ENCODE measurements at regions not wholly inside any gene's neighbourhood (a gene's known extent, or its start where the extent isn't known, plus 50 kb on each side); places are given as distances from the start of the nearest gene placed in this dataset.

DNA sequence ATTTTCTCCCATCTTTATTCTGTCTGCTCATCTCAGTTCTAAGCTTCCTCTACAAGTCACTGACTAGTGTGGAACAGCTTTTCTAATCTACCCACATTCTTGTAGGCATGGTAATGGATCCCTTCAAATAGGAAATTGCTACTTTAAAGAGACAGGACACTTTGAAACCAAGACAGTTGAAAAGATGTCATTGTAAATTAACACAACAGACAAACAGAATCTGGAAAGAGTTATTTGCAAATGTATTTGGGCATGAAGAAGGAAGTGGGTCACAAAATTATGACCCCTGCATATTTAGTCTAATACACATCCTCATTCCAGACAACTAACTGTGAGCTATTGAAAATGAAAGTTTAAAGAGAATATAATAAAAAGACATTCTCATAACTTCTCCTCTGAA, 298.2 kb upstream of the MARCKS start:
- no peaks in the 10 kb centered on the region for H3K27me3 ChIP-seq (ENCODE audit: control insufficient read depth in 2 of 2, insufficient read depth in 1 of 2, low read length in 1 of 2)
- H3K36me3 ChIP-seq (ENCODE audit: control insufficient read depth in 2 of 2, insufficient read depth in 2 of 2, low read length in 1 of 2), result no peaks in the 10 kb centered on the region
- H3K4me3 ChIP-seq (ENCODE audit: low read length in 2 of 2), result no peak overlapping the region
- no peaks in the 10 kb centered on the region for H3K9me3 ChIP-seq (ENCODE audit: control insufficient read depth in 2 of 2, insufficient read depth in 1 of 2, low read length in 1 of 2)
- H3K4me1 ChIP-seq (ENCODE audit: control insufficient read depth in 2 of 2, insufficient read depth in 2 of 2, low read length in 2 of 2), result no peaks in the 10 kb centered on the region
- no peak for DNase-seq (ENCODE audit: low read depth in 6 of 9, low spot score in 9 of 9)
- no peak overlapping the region for H3K27ac ChIP-seq (ENCODE audit: low read depth in 1 of 2, low read length in 1 of 2)

DNA sequence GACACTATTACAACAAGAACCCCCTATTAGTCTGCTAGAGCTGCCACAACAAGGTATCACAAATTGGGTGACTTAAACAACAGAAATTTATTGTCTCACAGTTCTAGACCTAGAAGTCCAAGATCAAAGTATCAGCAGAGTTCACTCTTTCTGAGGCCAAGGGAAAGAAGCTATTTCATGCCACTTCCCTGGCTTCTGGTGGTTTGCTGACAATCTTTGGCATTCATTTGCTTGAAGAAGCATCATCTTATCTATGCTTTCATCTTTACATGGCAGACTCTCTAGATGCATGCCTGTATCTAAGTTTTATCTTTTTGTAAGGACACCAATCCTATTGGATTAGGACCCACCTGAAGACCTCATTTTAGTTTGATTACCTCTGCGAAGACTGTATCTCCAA, 296.8 kb upstream of the MARCKS start:
- Histone ChIP-seq H3K4me3 (ENCODE audit: low read length in 2 of 2) (no peak overlapping the region), H3K27ac (ENCODE audit: low read depth in 1 of 2, low read length in 1 of 2) (no peak overlapping the region), H3K4me1 (ENCODE audit: control insufficient read depth in 2 of 2, insufficient read depth in 2 of 2, low read length in 2 of 2) (peaks cover 0 to 8% of the 10 kb centered on the region in 2 donors), H3K27me3 (ENCODE audit: control insufficient read depth in 2 of 2, insufficient read depth in 1 of 2, low read length in 1 of 2) (no peaks in the 10 kb centered on the region), H3K36me3 (ENCODE audit: control insufficient read depth in 2 of 2, insufficient read depth in 2 of 2, low read length in 1 of 2) (no peaks in the 10 kb centered on the region), H3K9me3 (ENCODE audit: control insufficient read depth in 2 of 2, insufficient read depth in 1 of 2, low read length in 1 of 2) (no peaks in the 10 kb centered on the region)
- no peak for DNase-seq (ENCODE audit: low read depth in 6 of 9, low spot score in 9 of 9)
- 97% methylated on average over 1 of the region's 1 CpG for WGBS

DNA sequence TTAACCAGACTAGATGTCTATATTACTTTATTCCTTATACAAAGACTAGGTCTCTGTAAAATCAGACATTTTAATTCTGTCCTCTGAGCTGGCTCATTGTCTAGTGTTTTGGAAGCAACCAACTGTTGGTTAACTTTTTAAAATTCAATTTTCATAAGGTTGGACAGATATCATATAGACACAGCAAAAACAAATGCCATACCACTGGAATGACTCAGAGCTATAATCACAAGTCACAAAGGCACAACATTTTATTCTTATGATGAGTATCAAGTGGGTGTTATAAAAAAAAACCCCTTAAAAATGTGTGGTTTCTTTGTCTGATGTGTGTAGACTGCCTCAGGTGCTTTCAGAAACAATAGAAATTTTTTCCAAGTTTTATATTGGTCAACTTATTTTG, 296.2 kb upstream of the MARCKS start:
- H3K27ac ChIP-seq (ENCODE audit: low read depth in 1 of 2, low read length in 1 of 2), result no peak overlapping the region
- no peaks in the 10 kb centered on the region for H3K36me3 ChIP-seq (ENCODE audit: control insufficient read depth in 2 of 2, insufficient read depth in 2 of 2, low read length in 1 of 2)
- peaks cover 0 to 8% of the 10 kb centered on the region in 2 donors for H3K4me1 ChIP-seq (ENCODE audit: control insufficient read depth in 2 of 2, insufficient read depth in 2 of 2, low read length in 2 of 2)
- H3K9me3 ChIP-seq (ENCODE audit: control insufficient read depth in 2 of 2, insufficient read depth in 1 of 2, low read length in 1 of 2), result no peaks in the 10 kb centered on the region
- DNase-seq (ENCODE audit: low read depth in 6 of 9, low spot score in 9 of 9), result no peak
- H3K4me3 ChIP-seq (ENCODE audit: low read length in 2 of 2), result no peak overlapping the region
- no peaks in the 10 kb centered on the region for H3K27me3 ChIP-seq (ENCODE audit: control insufficient read depth in 2 of 2, insufficient read depth in 1 of 2, low read length in 1 of 2)

DNA sequence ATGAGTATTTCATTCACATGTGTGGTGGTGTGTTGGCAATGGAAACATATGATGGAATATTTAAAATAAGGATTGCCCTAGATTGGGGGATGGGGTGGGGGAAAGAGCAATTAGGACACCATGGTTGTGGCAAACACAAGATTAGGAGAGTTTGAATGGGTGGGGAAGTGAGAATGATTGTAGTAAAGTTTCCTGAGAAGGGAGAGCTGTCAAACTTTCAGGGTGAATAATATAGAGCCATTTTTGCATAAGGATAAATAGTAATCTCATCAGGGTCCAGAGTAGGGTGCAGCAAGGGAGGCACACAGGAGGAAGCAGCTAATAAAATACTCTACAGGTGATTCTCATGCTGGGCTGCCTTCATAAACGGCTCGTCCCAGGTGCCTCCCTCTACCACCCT, 294.9 kb upstream of the MARCKS start:
- Histone ChIP-seq H3K4me3 (ENCODE audit: low read length in 2 of 2) (no peak overlapping the region), H3K36me3 (ENCODE audit: control insufficient read depth in 2 of 2, insufficient read depth in 2 of 2, low read length in 1 of 2) (no peaks in the 10 kb centered on the region), H3K9me3 (ENCODE audit: control insufficient read depth in 2 of 2, insufficient read depth in 1 of 2, low read length in 1 of 2) (no peaks in the 10 kb centered on the region), H3K27ac (ENCODE audit: low read depth in 1 of 2, low read length in 1 of 2) (no peak overlapping the region), H3K4me1 (ENCODE audit: control insufficient read depth in 2 of 2, insufficient read depth in 2 of 2, low read length in 2 of 2) (peaks cover 0 to 8% of the 10 kb centered on the region in 2 donors), H3K27me3 (ENCODE audit: control insufficient read depth in 2 of 2, insufficient read depth in 1 of 2, low read length in 1 of 2) (no peaks in the 10 kb centered on the region)
- over 99% methylated on average over 2 of the region's 2 CpGs for WGBS
- no peak for DNase-seq (ENCODE audit: low read depth in 6 of 9, low spot score in 9 of 9)

DNA sequence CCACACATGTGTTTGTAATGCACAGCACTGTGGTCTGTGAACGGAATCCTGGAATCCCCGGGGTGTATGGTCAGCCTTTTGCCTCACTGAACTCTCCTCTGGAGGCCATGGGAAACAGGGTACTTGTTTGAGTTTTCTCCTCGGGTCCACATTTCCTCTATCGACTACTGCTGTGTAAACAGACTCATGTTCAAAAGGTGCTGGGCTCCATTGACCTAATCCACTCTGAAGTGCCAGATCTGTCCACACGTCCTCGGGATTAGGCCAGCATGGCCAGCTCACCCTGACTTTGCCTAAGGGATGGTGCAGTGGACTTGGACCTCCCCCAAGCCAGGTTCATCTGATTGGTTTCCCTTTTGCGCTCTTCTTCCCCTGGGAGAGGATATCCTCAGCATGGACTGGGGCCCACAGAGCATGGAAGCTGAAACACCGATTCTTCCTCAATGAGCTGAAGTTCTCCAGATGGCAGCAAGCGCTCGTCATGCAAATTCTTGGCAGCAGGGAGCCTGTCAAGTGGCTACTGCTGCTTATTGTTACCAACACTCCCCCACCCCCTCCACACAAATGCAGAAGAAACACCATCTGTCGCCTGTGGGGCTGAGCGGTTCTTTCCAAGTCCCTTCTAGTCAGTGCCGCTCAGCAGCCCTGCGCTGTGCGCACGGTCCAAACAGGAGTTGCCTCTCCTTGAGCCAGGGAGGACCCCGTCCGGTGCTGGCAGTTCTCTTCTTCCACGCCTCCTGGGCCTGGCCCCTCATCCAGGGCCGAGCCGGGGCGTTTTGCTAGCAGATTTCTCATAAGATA, 292.6 kb upstream of the MARCKS start:
- no peaks in the 10 kb centered on the region for H3K27me3 ChIP-seq (ENCODE audit: control insufficient read depth in 2 of 2, insufficient read depth in 1 of 2, low read length in 1 of 2)
- peak overlapping the region in 1 of 2 donors; percentile 48 for H3K27ac ChIP-seq (ENCODE audit: low read depth in 1 of 2, low read length in 1 of 2)
- peak in 5 of 9 donors; percentile 6 to 41 (median 15) for DNase-seq (ENCODE audit: low read depth in 6 of 9, low spot score in 9 of 9)
- 50% methylated on average over 22 of the region's 22 CpGs for WGBS
- no peaks in the 10 kb centered on the region for H3K9me3 ChIP-seq (ENCODE audit: control insufficient read depth in 2 of 2, insufficient read depth in 1 of 2, low read length in 1 of 2)
- no peak overlapping the region for H3K4me3 ChIP-seq (ENCODE audit: low read length in 2 of 2)
- H3K4me1 ChIP-seq (ENCODE audit: control insufficient read depth in 2 of 2, insufficient read depth in 2 of 2, low read length in 2 of 2), result peaks cover 0 to 8% of the 10 kb centered on the region in 2 donors
- H3K36me3 ChIP-seq (ENCODE audit: control insufficient read depth in 2 of 2, insufficient read depth in 2 of 2, low read length in 1 of 2), result no peaks in the 10 kb centered on the region

DNA sequence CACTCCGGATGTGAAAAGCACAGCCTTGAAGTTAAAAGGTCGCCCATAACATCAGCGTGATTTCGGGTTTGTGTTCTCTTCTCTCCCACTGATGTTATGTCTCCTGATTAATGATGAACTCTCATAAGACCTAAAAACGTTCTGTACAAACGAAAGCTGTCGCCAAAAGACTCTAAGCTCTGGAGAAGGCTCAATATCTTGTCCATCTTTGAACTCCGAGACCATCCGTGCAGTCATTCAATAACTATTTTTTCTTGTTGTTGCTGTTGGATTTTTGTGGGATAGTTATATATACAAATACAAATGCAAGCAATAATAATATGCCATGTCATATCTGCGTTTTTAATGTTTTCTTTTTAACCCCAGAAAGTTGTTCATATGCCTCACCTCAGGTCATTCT, 291.8 kb upstream of the MARCKS start:
- no peak for DNase-seq (ENCODE audit: low read depth in 6 of 9, low spot score in 9 of 9)
- H3K9me3 ChIP-seq (ENCODE audit: control insufficient read depth in 2 of 2, insufficient read depth in 1 of 2, low read length in 1 of 2), result no peaks in the 10 kb centered on the region
- 88% methylated on average over 10 of the region's 10 CpGs for WGBS
- H3K4me1 ChIP-seq (ENCODE audit: control insufficient read depth in 2 of 2, insufficient read depth in 2 of 2, low read length in 2 of 2), result peaks cover 0 to 8% of the 10 kb centered on the region in 2 donors
- H3K36me3 ChIP-seq (ENCODE audit: control insufficient read depth in 2 of 2, insufficient read depth in 2 of 2, low read length in 1 of 2), result no peaks in the 10 kb centered on the region
- no peaks in the 10 kb centered on the region for H3K27me3 ChIP-seq (ENCODE audit: control insufficient read depth in 2 of 2, insufficient read depth in 1 of 2, low read length in 1 of 2)
- no peak overlapping the region for H3K4me3 ChIP-seq (ENCODE audit: low read length in 2 of 2)
- H3K27ac ChIP-seq (ENCODE audit: low read depth in 1 of 2, low read length in 1 of 2), result peak overlapping the region in 1 of 2 donors; percentile 48

DNA sequence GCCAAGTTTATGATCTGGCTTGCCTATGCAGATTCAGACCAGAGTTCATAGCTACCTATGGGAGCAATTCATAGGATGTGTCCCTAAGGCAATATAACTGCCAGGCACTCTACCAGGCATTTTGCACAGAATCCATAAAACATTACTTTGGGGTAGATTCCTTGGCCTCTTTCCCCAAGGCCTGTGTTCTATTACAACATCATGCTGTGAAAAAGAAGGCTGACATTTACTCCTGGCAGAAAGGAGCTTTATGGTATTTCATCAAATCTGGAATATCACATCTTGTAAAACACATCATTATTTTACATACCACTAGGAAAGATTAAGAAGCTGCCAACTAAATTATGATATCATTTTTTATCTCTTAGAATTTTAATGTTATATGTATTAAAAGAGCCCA, 287.0 kb upstream of the MARCKS start:
- Histone ChIP-seq H3K27me3 (ENCODE audit: control insufficient read depth in 2 of 2, insufficient read depth in 1 of 2, low read length in 1 of 2) (no peaks in the 10 kb centered on the region), H3K4me1 (ENCODE audit: control insufficient read depth in 2 of 2, insufficient read depth in 2 of 2, low read length in 2 of 2) (no peaks in the 10 kb centered on the region), H3K27ac (ENCODE audit: low read depth in 1 of 2, low read length in 1 of 2) (no peak overlapping the region), H3K4me3 (ENCODE audit: low read length in 2 of 2) (no peak overlapping the region), H3K36me3 (ENCODE audit: control insufficient read depth in 2 of 2, insufficient read depth in 2 of 2, low read length in 1 of 2) (no peaks in the 10 kb centered on the region), H3K9me3 (ENCODE audit: control insufficient read depth in 2 of 2, insufficient read depth in 1 of 2, low read length in 1 of 2) (no peaks in the 10 kb centered on the region)
- DNase-seq (ENCODE audit: low read depth in 6 of 9, low spot score in 9 of 9), result no peak

DNA sequence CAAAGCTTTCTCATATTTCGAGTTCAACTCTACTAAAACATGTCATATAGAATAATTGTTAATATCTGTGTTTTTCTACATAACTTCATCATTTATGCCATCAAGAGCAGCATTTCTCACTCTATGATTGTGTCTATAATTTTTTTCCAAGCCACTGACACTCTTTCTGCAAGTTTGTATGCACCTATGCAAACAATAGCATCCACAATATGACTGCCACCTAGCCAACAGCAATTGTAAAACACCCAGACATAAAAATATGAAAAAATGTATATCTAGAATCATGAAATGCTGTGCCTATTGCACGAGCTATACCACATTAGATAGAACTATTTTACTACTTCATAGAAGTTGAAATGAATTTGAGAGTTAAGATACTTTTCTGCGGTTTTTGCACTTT, 286.5 kb upstream of the MARCKS start:
- H3K4me3 ChIP-seq (ENCODE audit: low read length in 2 of 2), result no peak overlapping the region
- H3K4me1 ChIP-seq (ENCODE audit: control insufficient read depth in 2 of 2, insufficient read depth in 2 of 2, low read length in 2 of 2), result no peaks in the 10 kb centered on the region
- no peaks in the 10 kb centered on the region for H3K36me3 ChIP-seq (ENCODE audit: control insufficient read depth in 2 of 2, insufficient read depth in 2 of 2, low read length in 1 of 2)
- no peak for DNase-seq (ENCODE audit: low read depth in 6 of 9, low spot score in 9 of 9)
- H3K27ac ChIP-seq (ENCODE audit: low read depth in 1 of 2, low read length in 1 of 2), result no peak overlapping the region
- no peaks in the 10 kb centered on the region for H3K9me3 ChIP-seq (ENCODE audit: control insufficient read depth in 2 of 2, insufficient read depth in 1 of 2, low read length in 1 of 2)
- 92% methylated on average over 3 of the region's 3 CpGs for WGBS
- no peaks in the 10 kb centered on the region for H3K27me3 ChIP-seq (ENCODE audit: control insufficient read depth in 2 of 2, insufficient read depth in 1 of 2, low read length in 1 of 2)

DNA sequence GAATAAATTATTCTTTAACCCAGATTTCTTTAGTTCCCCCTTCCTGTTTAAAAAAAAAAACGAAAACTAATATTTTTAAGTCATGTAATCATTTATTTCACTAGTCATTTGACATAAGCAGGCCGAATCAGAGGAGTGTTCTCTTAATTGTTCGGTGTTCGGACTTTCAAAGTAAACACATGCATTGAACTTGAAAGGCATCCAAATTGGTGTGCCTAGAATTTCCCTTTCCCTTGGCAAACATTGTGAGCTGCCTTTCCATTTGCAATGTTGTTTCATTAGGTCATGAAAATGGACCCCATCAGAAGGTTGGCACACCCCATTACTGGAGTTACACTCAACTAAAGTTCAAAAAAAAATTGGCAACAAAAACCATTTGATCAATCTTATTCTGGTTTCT, 283.0 kb upstream of the MARCKS start:
- Histone ChIP-seq H3K4me1 (ENCODE audit: control insufficient read depth in 2 of 2, insufficient read depth in 2 of 2, low read length in 2 of 2) (no peaks in the 10 kb centered on the region), H3K27ac (ENCODE audit: low read depth in 1 of 2, low read length in 1 of 2) (no peak overlapping the region)
- WGBS, result 94% methylated on average over 4 of the region's 4 CpGs

More for the DNA sequence above, 283.0 kb upstream of the MARCKS start:
- Histone ChIP-seq H3K4me3 (ENCODE audit: low read length in 2 of 2) (no peak overlapping the region), H3K36me3 (ENCODE audit: control insufficient read depth in 2 of 2, insufficient read depth in 2 of 2, low read length in 1 of 2) (no peaks in the 10 kb centered on the region), H3K9me3 (ENCODE audit: control insufficient read depth in 2 of 2, insufficient read depth in 1 of 2, low read length in 1 of 2) (no peaks in the 10 kb centered on the region), H3K27me3 (ENCODE audit: control insufficient read depth in 2 of 2, insufficient read depth in 1 of 2, low read length in 1 of 2) (no peaks in the 10 kb centered on the region)
- no peak for DNase-seq (ENCODE audit: low read depth in 6 of 9, low spot score in 9 of 9)

Data from thymus (tissue), 11 donors.